ENCODE measurements at regions not wholly inside any gene's neighbourhood (a gene's known extent, or its start where the extent isn't known, plus 50 kb on each side); places are given as distances from the start of the nearest gene placed in this dataset.

GRCh38 chr10:10787586-10787985, 230.1 kb upstream of the CELF2 start:
- no peak for DNase-seq (ENCODE audit: low read depth, low spot score)

DNA sequence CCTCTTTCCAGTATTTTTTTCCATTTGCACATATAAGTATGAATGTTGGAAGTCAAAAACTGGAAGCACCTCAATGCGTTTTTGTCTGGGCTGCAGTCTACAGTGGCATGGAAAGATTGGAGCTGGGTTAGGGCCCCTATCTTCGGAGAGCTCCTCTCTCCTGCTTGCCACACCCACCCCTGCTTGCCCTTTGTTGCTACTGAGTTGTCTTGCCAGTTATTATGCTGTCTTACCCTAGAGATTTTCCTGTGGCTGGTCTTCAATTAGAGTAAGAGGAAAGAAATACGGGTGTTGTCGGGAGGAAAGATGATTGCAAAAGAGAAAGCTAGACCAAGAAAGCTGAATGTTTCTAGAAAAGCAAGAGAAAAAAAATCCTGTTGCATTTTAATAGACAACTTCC, 228.9 kb upstream of the CELF2 start:
- DNase-seq (ENCODE audit: low read depth, low spot score), result no peak

GRCh38 chr10:10791869-10792268, 225.8 kb upstream of the CELF2 start:
- no peak for DNase-seq (ENCODE audit: low read depth, low spot score)

DNA sequence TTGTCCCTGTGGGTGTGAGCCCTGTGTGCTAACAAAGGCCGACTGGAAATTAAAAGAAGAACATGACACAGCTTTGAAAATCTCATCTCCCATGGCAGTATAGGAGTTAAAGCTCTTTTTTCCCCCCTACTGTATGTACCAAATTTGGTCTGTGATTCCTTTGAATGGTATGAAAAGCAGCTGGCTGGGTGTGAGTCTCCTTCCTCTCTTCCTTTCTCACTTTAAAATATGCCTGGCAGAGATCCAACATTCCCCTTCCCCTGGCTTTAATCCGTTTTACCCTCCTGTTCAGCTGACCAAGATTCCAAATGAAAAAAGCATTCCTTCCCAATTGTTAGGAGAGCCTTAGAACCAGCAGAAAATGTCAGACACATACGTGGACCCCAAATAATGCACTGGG, 225.0 kb upstream of the CELF2 start:
- peak; percentile 96 for DNase-seq (ENCODE audit: low read depth, low spot score)

- peak; percentile 38 for DNase-seq (ENCODE audit: low read depth, low spot score)
Observed at GRCh38 chr10:10794046-10794445, 223.6 kb upstream of the CELF2 start.

- peak; percentile 96 for DNase-seq (ENCODE audit: low read depth, low spot score)
Observed at GRCh38 chr10:10794791-10795191, 222.9 kb upstream of the CELF2 start.

DNA sequence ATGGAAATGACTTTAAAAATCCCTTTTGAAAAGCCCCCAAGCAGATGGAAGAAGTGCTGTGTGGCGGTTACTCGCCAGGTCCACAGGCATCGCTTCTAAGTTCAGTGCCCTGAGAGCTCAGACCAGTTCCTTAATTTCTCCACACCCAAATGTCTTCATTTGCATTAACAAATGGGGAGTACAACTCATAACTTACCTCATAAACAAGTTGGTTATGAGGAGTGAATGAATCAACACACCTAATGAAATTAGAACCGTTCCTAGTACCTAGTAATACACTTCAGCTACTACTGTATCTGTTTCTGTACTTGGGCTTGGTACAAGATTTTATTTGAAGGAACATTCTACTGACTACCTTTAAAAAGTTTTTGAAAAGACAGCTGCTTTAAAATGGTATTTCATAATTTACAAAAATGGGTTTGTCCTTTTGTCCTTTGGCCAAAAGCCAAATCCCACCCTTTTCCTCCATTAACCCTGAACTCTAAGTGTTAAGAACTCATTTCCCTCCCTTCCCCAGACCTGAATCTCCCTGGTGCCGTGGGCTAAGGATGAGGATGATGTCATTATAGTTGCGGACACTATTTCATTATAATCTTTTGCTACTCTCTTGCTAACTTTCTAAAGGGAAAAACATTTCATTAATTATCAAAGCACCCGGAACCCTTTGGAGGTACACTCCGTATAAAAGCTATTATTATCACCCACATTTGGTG, 221.5 kb upstream of the CELF2 start:
- no peak for DNase-seq (ENCODE audit: low read depth, low spot score)

- peak; percentile 45 for DNase-seq (ENCODE audit: low read depth, low spot score)
Observed at GRCh38 chr10:10796774-10797415, 220.8 kb upstream of the CELF2 start.

DNA sequence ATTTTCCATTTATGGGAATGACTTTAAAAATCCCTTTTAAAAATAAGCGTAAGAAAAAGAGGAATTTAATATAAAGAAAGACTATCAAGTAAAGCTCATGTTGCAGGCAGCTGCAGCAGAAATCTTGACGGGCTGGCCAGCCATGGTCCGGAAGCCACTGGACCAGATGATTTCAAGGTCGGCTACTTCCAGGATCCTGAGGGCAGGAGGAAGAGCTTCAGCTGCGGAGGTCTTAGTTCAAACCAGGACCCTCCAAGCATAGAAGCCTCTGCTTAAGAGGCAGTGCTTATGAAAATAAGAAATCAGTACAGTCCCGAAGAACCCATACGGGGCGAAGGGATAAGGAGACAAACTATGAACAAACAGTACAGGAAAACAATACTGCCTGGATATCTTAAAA, 220.2 kb upstream of the CELF2 start:
- DNase-seq (ENCODE audit: low read depth, low spot score), result no peak

GRCh38 chr10:10798102-10798863, 219.4 kb upstream of the CELF2 start:
- no peak for DNase-seq (ENCODE audit: low read depth, low spot score)

DNA sequence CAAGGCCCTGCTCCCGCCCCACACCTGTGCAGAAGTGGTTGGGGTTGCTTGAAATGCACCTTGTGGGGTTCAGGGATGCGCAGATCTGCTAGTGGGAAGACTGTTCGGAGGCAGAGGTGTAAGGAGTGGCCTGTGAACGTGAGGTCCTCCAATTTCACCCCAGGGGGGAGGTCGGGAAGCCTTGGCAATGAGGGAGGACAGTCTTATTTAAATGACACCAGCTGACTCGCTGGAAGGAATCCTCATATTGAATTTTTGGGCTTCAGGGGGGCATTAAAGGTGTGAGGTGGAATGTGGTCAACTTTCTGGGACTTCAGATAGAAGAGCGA, 218.8 kb upstream of the CELF2 start:
- DNase-seq (ENCODE audit: low read depth, low spot score), result no peak

- no peak for DNase-seq (ENCODE audit: low read depth, low spot score)
Observed at GRCh38 chr10:10800961-10801360, 216.7 kb upstream of the CELF2 start.

DNA sequence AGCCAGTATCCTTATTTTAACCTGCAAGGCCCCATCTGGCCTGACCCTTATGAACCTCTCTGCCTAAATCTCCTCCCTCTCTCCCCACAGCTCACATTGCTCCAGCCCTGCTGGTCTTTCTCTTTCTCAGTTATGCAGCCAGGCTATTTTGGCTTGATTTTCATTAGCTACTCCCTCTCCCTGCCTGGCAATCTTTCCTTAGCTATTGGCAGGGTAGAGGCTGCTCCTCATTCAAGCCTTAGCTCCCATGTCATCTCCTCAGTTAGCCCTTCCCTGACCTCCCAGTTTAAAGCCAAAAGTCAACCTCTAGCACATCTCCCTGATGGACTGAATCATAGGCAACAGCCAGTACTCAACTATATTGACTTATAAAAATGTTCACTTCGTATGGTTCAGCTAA, 214.4 kb upstream of the CELF2 start:
- no peak for DNase-seq (ENCODE audit: low read depth, low spot score)

DNA sequence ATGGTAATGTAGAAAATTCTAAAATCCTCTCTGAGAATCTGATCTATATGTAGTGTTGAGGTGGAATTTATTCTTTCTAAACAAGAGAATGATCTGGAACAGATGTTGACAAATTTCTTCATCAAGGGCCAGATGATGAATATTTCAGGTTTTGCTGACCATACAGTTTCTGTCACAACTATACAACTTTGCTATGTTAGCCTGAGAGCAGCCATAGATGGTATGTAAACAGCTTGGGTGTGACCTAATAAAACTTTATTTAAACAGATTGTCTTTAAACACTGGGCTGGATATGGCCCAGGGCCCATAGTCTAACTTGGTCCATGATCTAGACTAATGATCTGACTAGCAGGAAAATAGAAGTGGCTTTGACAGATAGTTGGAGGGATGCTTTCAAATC, 213.6 kb upstream of the CELF2 start:
- DNase-seq (ENCODE audit: low read depth, low spot score), result no peak

- DNase-seq (ENCODE audit: low read depth, low spot score), result peak; percentile 67
Observed at GRCh38 chr10:10804998-10805740, 212.5 kb upstream of the CELF2 start.

DNA sequence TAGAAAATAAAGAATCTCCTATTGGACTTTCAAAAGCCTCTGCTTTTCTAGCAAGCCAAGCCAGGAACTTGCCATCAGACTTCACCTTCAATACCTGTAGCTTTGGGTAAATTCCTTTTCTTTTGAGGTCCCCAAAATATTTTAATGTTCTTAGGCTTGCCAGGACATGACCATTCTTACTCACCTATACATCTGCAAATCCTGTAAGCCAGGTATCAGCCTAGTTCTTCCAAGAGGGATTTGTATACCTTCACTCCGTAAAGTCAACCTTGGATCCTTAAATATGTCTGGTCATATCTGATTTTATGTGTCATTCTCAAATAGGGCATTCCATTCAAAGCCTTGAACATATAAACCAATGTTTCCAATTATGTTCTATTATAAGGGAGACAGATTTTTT, 210.6 kb upstream of the CELF2 start:
- no peak for DNase-seq (ENCODE audit: low read depth, low spot score)

GRCh38 chr10:10811562-10811961, 206.1 kb upstream of the CELF2 start:
- no peak for DNase-seq (ENCODE audit: low read depth, low spot score)

DNA sequence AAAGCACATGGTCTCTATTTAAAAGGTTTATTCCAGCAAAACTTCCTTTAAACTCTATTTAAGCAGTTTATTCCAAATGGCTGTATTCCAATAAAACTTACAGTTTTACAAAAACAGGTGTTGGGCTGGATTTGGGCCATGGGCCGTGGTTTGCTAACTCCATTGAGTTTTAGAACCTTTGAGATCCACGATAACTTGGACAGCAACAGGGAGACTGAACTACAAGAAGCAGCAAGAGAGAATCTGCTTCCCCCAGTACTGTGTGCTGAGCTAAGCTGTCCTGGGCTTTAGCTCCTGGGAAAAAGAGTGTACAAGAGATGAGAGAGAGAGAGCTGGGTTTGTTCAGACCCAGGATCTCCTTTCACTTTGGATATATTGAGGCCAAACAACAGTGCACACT, 204.0 kb upstream of the CELF2 start:
- DNase-seq (ENCODE audit: low read depth, low spot score), result no peak

DNA sequence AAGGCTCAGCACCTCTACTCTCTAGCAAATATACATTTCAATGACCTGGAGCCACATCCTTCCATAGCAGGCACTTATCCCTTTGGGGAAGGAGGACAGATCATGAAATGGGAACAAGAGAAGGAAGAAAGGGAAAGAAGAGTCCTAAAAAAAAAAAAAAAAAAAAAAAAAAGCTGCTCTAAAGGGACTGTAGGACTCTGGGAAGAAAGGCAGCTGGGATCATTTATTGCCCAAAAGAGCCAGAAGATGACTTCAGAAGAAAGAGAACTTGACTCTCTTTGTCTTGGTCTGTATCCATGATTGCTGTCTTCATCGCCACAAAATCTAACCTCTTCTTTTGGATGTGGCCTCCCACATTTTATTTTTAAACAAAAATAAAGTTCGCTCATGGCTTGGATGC, 203.6 kb upstream of the CELF2 start:
- no peak for DNase-seq (ENCODE audit: low read depth, low spot score)

DNA sequence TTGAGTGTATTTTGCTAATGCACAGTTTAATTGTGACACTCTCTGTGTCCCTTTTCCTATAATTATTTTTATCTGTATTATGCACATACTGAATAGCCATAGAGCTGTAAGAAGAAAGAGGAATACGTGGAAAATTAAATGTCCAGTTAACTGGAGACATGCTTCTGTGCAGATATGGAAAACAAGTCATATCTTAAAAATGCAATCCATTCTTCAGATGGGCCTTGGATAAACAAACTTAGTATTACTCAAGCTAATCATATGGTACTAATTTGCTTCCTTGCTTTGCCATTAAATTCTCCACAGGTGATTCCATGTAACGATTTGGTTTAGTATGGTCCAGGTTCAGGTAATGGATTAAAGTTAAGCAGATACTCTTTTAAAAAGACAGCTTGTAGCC, 201.2 kb upstream of the CELF2 start:
- DNase-seq (ENCODE audit: low read depth, low spot score), result no peak

GRCh38 chr10:10817609-10818008, 200.1 kb upstream of the CELF2 start:
- no peak for DNase-seq (ENCODE audit: low read depth, low spot score)

GRCh38 chr10:10818082-10818481, 199.6 kb upstream of the CELF2 start:
- DNase-seq (ENCODE audit: low read depth, low spot score), result no peak
